GM21528 (cell line): ENCODE measurements at regions not wholly inside any gene's neighbourhood (a gene's known extent, or its start where the extent isn't known, plus 50 kb on each side); places are given as distances from the start of the nearest gene placed in this dataset.
"Not testable (repeated sequence)": the region's sequence is repeated elsewhere in the genome, so short reads cannot be mapped to it uniquely, and the experiment has no call there.

Experiments
- ATAC-seq: cut with Tn5 transposase; IDR thresholded peaks from one replicate; pipeline ENCODE4 v1.9.1; 2021; ENCODE audit warnings: mild to moderate bottlenecking, moderate library complexity; ENCODE audit not compliant: unreplicated experiment, low FRiP score

- no peak for ATAC-seq
Observed at GRCh38 chr1:168825129-168825528, 96.1 kb upstream of the DPT start.

GRCh38 chr1:168825820-168826219, 96.8 kb upstream of the DPT start:
- ATAC-seq: no peak

GRCh38 chr1:168826269-168826668, 97.3 kb upstream of the DPT start:
- no peak for ATAC-seq

GRCh38 chr1:168827557-168827956, 98.6 kb upstream of the DPT start:
- ATAC-seq: no peak

- ATAC-seq: no peak
Observed at GRCh38 chr1:168829876-168830275, 100.9 kb upstream of the DPT start.

GRCh38 chr1:168830562-168830961, 101.6 kb upstream of the DPT start:
- no peak for ATAC-seq

GRCh38 chr1:168832661-168833060, 103.7 kb upstream of the DPT start:
- ATAC-seq: no peak

- ATAC-seq: no peak
Observed at GRCh38 chr1:168833362-168833761, 104.4 kb upstream of the DPT start.

GRCh38 chr1:168833801-168834224, 104.8 kb upstream of the DPT start:
- no peak for ATAC-seq

- no peak for ATAC-seq
Observed at GRCh38 chr1:168834225-168834872, 105.3 kb upstream of the DPT start.

GRCh38 chr1:168835176-168835575, 106.2 kb upstream of the DPT start:
- ATAC-seq: no peak

GRCh38 chr1:168835791-168836190, 106.8 kb upstream of the DPT start:
- ATAC-seq: no peak

- ATAC-seq: no peak
Observed at GRCh38 chr1:168836469-168836868, 107.5 kb upstream of the DPT start.

- not testable (repeated sequence) for ATAC-seq
Observed at GRCh38 chr1:168837230-168837629, 108.2 kb upstream of the DPT start.

- ATAC-seq: no peak
Observed at GRCh38 chr1:168842306-168842705, 113.3 kb upstream of the DPT start.

GRCh38 chr1:168842916-168843315, 113.9 kb upstream of the DPT start:
- no peak for ATAC-seq

- no peak for ATAC-seq
Observed at GRCh38 chr1:168843401-168843800, 114.4 kb upstream of the DPT start.

GRCh38 chr1:168843950-168844349, 114.9 kb upstream of the DPT start:
- no peak for ATAC-seq

- ATAC-seq: no peak
Observed at GRCh38 chr1:168845140-168845539, 116.1 kb upstream of the DPT start.

GRCh38 chr1:168848051-168848450, 119.0 kb upstream of the DPT start:
- no peak for ATAC-seq

GRCh38 chr1:168861421-168862004, 132.5 kb upstream of the DPT start:
- ATAC-seq: no peak

- no peak for ATAC-seq
Observed at GRCh38 chr1:168863772-168864171, 134.8 kb upstream of the DPT start.
